Activated CD4-positive, alpha-beta memory T cell treated with anti-CD3 and anti-CD28 coated beads, Interleukin-2, amount 10 ng/mL, durations not matched to agents 7 days and 5 days (primary cell): ENCODE measurements at regions not wholly inside any gene's neighbourhood (a gene's known extent, or its start where the extent isn't known, plus 50 kb on each side); places are given as distances from the start of the nearest gene placed in this dataset.

Experiments used
- CTCF ChIA-PET: fragments of 350-600 bp; sonication (Branson Sonifier 250); formaldehyde crosslinking; loops from one replicate; lab custom pipeline; 2021; ENCODE audit warnings: antibody characterized with exemption, inconsistent platforms; lab: Charles Lee
- POLR2A ChIA-PET: fragments of 350-600 bp; sonication (Branson Sonifier 250); formaldehyde crosslinking; loops from one replicate; lab custom pipeline; 2021; ENCODE audit warnings: antibody characterized with exemption; lab: Charles Lee
- DNase-seq: peaks from one replicate; pipeline ENCODE4 v3.0.0-alpha.2; 2020
- H3K27ac Mint-ChIP-seq: one replicate; pipeline ENCODE4 v1.8.0; 2021; ENCODE audit warnings: mild to moderate bottlenecking, mixed read lengths
- H3K27me3 Mint-ChIP-seq: one replicate; pipeline ENCODE4 v1.8.0; 2021; ENCODE audit warnings: mixed read lengths
- H3K36me3 Mint-ChIP-seq: one replicate; pipeline ENCODE4 v1.8.0; 2021; ENCODE audit warnings: low read depth, mixed read lengths
- H3K4me1 Mint-ChIP-seq: one replicate; pipeline ENCODE4 v1.8.0; 2021; ENCODE audit warnings: mixed read lengths
- H3K4me3 Mint-ChIP-seq: one replicate; pipeline ENCODE4 v1.8.0; 2021; ENCODE audit warnings: mild to moderate bottlenecking, mixed read lengths
- H3K9me3 Mint-ChIP-seq: one replicate; pipeline ENCODE4 v1.8.0; 2021; ENCODE audit warnings: mixed read lengths

GRCh38 chr1:110727246-110727645 is 52.5 kb upstream of the KCNA3 start:
- no peaks in the 10 kb centered on the region for H3K9me3 Mint-ChIP-seq
- peak overlapping the region; percentile 41 for H3K27ac Mint-ChIP-seq
- CTCF ChIA-PET, result interaction anchor here (0.8 to 1.7 kb wide), 7 partner anchors 15 to 108 kb away, joined by 3 to 8 read pairs (median 3); no protein-coding TSS in a partner anchor
- H3K4me3 Mint-ChIP-seq, result peak overlapping the region; percentile 46
- no peak for DNase-seq
- peaks cover 27% of the 10 kb centered on the region for H3K4me1 Mint-ChIP-seq
- POLR2A ChIA-PET, result interaction anchor here (0.8 to 1.8 kb wide), 8 partner anchors 9 to 1178 kb away, joined by 3 to 6 read pairs (median 5); no protein-coding TSS in a partner anchor
- H3K36me3 Mint-ChIP-seq, result no peaks in the 10 kb centered on the region
- no peaks in the 10 kb centered on the region for H3K27me3 Mint-ChIP-seq

- H3K4me1 Mint-ChIP-seq, result peaks cover 27% of the 10 kb centered on the region
- DNase-seq, result no peak
- no peaks in the 10 kb centered on the region for H3K9me3 Mint-ChIP-seq
- POLR2A ChIA-PET, result interaction anchor here (0.8 to 1.8 kb wide), 8 partner anchors 10 to 1177 kb away, joined by 3 to 6 read pairs (median 5); no protein-coding TSS in a partner anchor
- CTCF ChIA-PET, result interaction anchor here (0.8 to 1.7 kb wide), 7 partner anchors 15 to 108 kb away, joined by 3 to 8 read pairs (median 3); no protein-coding TSS in a partner anchor
- peak overlapping the region; percentile 46 for H3K4me3 Mint-ChIP-seq
- H3K36me3 Mint-ChIP-seq, result no peaks in the 10 kb centered on the region
- H3K27ac Mint-ChIP-seq, result peak overlapping the region; percentile 41
- H3K27me3 Mint-ChIP-seq, result no peaks in the 10 kb centered on the region
Measured at GRCh38 chr1:110726755-110727154, 52.0 kb upstream of the KCNA3 start.
